Fibroblast of villous mesenchyme (primary cell): ENCODE measurements at regions not wholly inside any gene's neighbourhood (a gene's known extent, or its start where the extent isn't known, plus 50 kb on each side); places are given as distances from the start of the nearest gene placed in this dataset.

Source experiments
- DNase-seq: peaks from one replicate; pipeline ENCODE4 v3.0.0-alpha.2; 2010; ENCODE audit warnings: low read depth
- H3K4me3 ChIP-seq: 2 replicates; pipeline ENCODE4 v1.5.1; 2011; ENCODE audit warnings: low read depth, mild to moderate bottlenecking, low read length
- TF ChIP-seq, protein P1 (sequence below): IDR thresholded peaks from 2 replicates; pipeline ENCODE4 v1.5.1; 2012; ENCODE audit warnings: low read depth, mild to moderate bottlenecking, low read length; ENCODE audit not compliant: insufficient read depth

DNA sequence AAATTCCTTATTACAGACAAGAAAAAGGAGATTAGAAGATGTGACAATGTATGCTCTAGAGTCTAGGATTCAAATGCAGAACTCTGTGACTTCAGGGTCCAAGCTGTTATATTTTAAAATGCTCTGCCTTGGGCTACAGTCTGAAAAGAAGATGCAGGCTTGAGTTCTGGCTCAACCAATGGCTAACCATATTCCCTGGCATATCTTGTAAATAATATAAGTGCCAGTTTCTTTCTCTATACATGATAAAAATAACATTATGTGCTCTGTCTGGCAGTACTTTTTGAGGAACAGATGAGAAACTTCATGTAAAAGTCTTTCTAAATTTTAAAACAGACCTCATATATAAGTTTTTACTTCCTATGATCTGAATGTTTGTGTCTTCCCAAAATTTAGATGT is 926.5 kb upstream of the CDH6 start:
- DNase-seq, result no peak
- TF ChIP-seq, protein P1, sequence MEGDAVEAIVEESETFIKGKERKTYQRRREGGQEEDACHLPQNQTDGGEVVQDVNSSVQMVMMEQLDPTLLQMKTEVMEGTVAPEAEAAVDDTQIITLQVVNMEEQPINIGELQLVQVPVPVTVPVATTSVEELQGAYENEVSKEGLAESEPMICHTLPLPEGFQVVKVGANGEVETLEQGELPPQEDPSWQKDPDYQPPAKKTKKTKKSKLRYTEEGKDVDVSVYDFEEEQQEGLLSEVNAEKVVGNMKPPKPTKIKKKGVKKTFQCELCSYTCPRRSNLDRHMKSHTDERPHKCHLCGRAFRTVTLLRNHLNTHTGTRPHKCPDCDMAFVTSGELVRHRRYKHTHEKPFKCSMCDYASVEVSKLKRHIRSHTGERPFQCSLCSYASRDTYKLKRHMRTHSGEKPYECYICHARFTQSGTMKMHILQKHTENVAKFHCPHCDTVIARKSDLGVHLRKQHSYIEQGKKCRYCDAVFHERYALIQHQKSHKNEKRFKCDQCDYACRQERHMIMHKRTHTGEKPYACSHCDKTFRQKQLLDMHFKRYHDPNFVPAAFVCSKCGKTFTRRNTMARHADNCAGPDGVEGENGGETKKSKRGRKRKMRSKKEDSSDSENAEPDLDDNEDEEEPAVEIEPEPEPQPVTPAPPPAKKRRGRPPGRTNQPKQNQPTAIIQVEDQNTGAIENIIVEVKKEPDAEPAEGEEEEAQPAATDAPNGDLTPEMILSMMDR, result no peak
- H3K4me3 ChIP-seq, result no peak overlapping the region

DNA sequence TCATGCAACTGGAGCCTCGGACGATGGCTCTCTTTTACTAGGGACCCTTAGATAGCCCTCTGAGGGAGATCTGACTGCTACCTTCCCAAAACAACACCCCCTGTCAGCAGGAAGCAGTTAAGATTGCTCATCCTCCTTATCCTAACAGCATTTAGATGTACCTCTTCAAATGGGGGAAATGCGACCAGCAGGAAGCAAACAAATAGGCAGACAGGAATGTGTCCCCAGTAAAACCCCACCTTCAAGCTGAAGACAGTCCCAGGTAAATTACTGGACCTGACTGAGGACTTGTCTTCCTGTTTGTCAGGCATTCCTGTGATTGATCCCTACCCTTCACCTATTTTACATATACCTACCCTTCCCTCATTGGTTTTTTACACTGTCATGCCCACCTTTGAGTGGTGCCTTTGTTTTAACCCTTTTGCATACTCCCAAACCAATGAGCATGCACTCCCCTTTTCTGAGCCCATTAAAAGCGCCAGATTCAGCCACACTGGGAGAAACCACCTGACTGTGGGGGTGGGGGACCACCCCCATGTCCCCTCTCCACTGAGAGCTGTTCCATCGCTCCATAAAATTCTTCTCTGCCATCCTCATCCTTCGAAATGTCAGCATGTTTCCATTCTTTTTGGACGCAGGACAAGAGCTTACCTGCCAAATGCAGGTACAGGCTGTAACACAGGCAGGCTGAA is 954.0 kb upstream of the CDH6 start:
- H3K4me3 ChIP-seq, result no peak overlapping the region
- DNase-seq, result no peak
- TF ChIP-seq, protein P1, result no peak

DNA sequence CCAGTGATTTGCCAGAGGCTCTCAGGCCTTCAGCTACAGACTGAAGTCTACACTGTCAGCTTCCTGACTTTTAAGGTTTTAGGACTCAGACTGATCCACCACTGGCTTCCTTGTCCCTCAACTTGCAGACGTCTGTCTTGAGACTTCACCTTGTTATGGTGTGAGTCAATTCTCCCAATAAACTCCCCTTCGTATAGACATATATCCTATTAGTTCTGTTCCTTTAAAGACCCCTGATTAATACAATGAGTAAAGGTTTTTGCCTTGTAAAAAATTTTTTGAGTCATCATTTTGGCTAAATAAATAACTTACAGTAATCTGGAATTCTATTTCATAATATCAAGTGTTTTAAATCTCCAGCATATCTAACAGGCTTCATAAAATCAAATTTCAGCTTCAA is 956.3 kb upstream of the CDH6 start:
- H3K4me3 ChIP-seq, result no peak overlapping the region
- TF ChIP-seq, protein P1, result no peak
- DNase-seq, result no peak

DNA sequence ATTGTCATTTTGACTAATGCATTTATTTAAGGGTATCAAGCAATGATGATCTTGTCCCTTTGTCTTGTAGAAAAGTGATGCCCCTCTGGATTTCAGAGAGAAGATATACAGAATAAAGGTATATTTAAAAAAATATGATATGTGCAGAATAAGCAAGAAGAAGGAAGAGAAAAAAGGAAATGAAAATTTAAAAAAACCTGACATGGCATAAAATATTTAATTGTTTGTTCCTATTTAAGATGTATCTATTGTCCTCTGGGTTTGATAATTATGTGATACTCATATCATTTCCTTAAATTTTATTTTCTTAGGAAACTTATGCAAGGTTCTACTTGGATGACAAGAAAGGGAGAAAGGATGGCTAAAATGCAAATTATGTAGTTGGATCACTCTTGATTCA is 983.7 kb upstream of the CDH6 start:
- no peak overlapping the region for H3K4me3 ChIP-seq
- TF ChIP-seq, protein P1, result no peak
- no peak for DNase-seq

DNA sequence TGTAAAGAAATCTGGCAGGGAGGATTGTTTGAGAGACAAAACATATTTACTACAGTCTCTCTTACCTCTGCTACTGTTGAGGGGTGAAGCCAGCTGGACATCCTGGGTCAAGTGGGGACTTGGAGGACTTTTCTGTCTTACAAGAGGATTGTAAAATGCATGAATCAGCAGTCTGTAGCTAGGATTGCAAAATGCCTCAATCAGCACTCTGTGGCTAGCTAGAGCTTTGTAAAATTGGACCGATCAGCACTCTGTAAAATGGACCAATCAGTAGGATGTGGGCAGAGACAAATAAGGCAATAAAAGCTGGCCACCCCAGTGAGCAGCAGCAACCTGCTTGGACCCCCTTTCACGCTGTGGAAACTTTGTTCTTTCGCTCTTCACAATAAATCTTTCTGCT is 995.8 kb upstream of the CDH6 start:
- no peak overlapping the region for H3K4me3 ChIP-seq
- no peak for DNase-seq
- TF ChIP-seq, protein P1, result no peak

DNA sequence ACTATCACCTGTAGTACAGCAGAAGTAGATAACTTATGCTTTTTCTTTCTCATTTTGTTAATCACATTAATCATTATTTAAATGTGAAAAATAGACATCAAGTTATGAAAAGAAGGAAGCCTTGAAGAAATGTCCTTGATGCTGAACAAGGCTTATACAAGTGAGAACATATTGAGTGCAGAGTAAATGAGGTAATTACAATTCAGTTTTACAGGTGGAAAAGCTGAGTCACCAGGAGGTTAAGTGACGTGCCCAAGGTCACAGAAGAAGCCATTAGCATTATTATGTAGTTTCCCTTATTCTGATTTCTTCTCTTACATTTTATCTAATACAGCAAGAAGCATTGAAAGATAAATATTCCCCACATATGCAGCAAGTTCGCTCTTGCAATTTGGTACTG is 998.5 kb upstream of the CDH6 start:
- DNase-seq, result no peak
- no peak overlapping the region for H3K4me3 ChIP-seq
- TF ChIP-seq, protein P1, result no peak

DNA sequence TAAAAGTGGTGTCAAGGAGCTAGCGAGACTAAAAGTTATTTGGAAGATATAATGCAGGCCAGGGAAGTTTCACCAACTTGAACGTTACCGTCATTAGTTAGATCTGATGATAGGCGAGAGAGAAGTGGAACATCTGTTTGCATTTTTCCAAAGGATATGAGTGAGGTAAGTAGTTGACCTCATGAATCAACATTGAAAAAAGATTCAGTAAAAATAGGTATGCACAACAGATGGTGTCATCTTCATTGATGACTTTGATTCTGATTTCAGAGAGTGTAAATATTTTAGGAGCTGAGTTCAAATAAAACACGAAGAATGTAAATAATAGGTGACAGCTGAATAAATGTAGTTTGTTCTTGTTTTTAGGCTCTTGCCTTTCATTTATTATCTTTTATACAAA is 998.9 kb upstream of the CDH6 start:
- DNase-seq, result no peak
- TF ChIP-seq, protein P1, result no peak
- no peak overlapping the region for H3K4me3 ChIP-seq
